ENCODE measurements at regions not wholly inside any gene's neighbourhood (a gene's known extent, or its start where the extent isn't known, plus 50 kb on each side); places are given as distances from the start of the nearest gene placed in this dataset.

DNA sequence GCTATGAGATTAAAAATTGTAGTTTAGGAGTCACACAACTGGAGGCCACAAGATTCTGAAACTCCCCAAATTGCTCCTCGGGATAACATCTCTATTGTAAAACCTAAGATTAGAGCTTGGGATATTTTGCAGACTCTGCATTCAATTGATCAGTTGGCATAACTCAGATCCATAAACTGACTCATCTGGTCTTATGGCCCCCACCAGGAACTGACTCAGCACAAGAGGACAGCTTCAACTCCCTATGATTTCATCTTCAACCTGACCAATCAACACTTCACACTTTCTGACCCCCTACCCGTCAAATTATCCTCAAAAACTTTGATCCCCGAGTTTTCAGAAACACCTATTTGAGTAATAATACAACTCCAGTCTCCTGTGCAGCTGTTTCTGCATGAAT lies 257.3 kb downstream of the HAO1 start:
- TF ChIP-seq CTCF (conservative IDR thresholded peaks at IDR 0.05) (no peak), ZFX (IDR thresholded peaks at IDR 0.05) (no peak)
